HepG2 (cell line): ENCODE measurements at regions not wholly inside any gene's neighbourhood (a gene's known extent, or its start where the extent isn't known, plus 50 kb on each side); places are given as distances from the start of the nearest gene placed in this dataset.

Source experiments
- AKAP8 ChIP-seq: sonication (generic); formaldehyde crosslinking; IDR thresholded peaks from 2 replicates; pipeline ENCODE4 v1.5.1; 2020; ENCODE audit warnings: mild to moderate bottlenecking, missing genetic modification reagents
- EED ChIP-seq: sonication (generic); formaldehyde crosslinking; IDR thresholded peaks from 2 replicates; pipeline ENCODE4 v1.5.0; 2020; ENCODE audit warnings: mild to moderate bottlenecking, missing genetic modification reagents
- SSRP1 ChIP-seq: IDR thresholded peaks from 2 replicates; pipeline ENCODE4 v1.6.1; 2016; ENCODE audit warnings: control low read depth
- TF ChIP-seq, protein P1 (sequence below), 2 experiments: sonication (generic) in 1 of 2; formaldehyde crosslinking in 1 of 2; IDR thresholded peaks; 2 replicates each; pipeline versions ENCODE4 v1.5.1 to v1.6.1; 2011 to 2020; ENCODE audit warnings: borderline replicate concordance in 1 of 2, low read depth in 1 of 2, low read length in 1 of 2, mild to moderate bottlenecking in 1 of 2, missing genetic modification reagents in 1 of 2, moderate library complexity in 1 of 2

DNA sequence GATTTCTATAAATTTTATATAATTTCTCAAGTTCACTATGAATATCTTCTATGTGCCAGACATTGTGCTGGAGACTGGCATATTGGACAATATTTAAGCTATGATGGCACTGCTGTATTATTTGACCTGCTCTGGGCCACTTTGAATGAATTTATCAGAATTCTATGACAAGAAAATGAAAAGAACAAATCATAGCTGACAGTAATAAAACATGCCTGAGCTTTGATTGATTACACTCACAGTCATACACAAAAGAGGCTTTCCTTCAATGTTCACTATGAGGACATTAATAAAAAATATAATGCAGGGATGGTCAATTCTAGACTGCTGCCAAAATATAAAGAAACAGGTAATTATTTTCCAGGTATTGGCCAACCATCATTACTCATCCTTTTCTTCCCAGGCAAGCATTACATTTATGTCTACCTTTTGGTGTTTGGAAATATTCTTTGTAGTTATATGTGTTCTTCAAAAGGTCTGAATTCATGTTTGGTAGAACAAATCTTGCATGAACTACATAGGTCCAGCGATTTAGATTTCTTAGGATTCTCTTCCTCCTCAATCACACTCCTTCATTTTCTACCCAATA is 81.0 kb upstream of the ALCAM start:
- no peak for TF ChIP-seq AKAP8 (CRISPR knock-in tag)
- no peak for TF ChIP-seq EED (CRISPR knock-in tag)
- TF ChIP-seq SSRP1 (CRISPR knock-in tag): no peak
- TF ChIP-seq, protein P1, sequence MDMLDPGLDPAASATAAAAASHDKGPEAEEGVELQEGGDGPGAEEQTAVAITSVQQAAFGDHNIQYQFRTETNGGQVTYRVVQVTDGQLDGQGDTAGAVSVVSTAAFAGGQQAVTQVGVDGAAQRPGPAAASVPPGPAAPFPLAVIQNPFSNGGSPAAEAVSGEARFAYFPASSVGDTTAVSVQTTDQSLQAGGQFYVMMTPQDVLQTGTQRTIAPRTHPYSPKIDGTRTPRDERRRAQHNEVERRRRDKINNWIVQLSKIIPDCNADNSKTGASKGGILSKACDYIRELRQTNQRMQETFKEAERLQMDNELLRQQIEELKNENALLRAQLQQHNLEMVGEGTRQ (IDR thresholded peaks at IDR 0.05; ENCODE audit: low read depth, low read length): no peak
- TF ChIP-seq, protein P1 (CRISPR knock-in tag; IDR thresholded peaks at IDR 0.05; ENCODE audit: borderline replicate concordance): no peak
